ENCODE measurements at regions not wholly inside any gene's neighbourhood (a gene's known extent, or its start where the extent isn't known, plus 50 kb on each side); places are given as distances from the start of the nearest gene placed in this dataset.

DNA sequence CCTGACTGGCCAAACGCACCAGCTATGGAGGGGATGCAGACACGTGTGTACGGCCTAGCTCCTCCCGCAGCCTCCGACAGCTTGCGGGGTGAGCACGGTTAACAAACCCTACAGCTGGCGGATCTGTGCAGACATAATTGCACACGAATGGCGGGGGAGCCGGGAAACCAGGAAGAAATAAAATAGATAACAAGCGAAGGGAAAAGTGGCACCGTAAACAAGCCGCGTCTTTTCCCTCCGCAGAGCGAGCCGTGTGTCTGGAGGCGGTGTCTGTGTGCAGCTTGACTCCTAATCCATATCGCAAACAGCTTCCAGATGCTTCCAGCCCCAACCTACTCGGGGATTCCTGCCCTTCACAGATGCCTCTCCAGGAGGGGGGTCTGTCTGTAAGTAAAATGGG lies 853.1 kb upstream of the SALL3 start:
- intact Hi-C loops (cut with DNase I; ENCODE audit: low total_unique reads) = no loop called here
- DNase-seq = no peak
- 64 to 85% methylated on average over 10 to 21 of the region's 21 CpGs for WGBS, 2 donors (ENCODE audit: low coverage in 1 of 2)
- TF ChIP-seq POLR2A (IDR thresholded peaks at IDR 0.05) (no peak), POLR2AphosphoS5 (IDR thresholded peaks at IDR 0.05) (no peak), EP300 (IDR thresholded peaks at IDR 0.05; ENCODE audit: low read depth) (no peak)
- TF ChIP-seq, protein P1, sequence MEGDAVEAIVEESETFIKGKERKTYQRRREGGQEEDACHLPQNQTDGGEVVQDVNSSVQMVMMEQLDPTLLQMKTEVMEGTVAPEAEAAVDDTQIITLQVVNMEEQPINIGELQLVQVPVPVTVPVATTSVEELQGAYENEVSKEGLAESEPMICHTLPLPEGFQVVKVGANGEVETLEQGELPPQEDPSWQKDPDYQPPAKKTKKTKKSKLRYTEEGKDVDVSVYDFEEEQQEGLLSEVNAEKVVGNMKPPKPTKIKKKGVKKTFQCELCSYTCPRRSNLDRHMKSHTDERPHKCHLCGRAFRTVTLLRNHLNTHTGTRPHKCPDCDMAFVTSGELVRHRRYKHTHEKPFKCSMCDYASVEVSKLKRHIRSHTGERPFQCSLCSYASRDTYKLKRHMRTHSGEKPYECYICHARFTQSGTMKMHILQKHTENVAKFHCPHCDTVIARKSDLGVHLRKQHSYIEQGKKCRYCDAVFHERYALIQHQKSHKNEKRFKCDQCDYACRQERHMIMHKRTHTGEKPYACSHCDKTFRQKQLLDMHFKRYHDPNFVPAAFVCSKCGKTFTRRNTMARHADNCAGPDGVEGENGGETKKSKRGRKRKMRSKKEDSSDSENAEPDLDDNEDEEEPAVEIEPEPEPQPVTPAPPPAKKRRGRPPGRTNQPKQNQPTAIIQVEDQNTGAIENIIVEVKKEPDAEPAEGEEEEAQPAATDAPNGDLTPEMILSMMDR (IDR thresholded peaks at IDR 0.05) = no peak
- Histone ChIP-seq H3K27me3 (no peaks in the 10 kb centered on the region), H3K4me3 (no peak overlapping the region), H3K4me1 (no peaks in the 10 kb centered on the region), H3K36me3 (no peaks in the 10 kb centered on the region), H3K9me3 (no peaks in the 10 kb centered on the region), H3K27ac (no peak overlapping the region)
- in situ Hi-C loops (cut with MboI; ENCODE audit: low pct_ligation_motif_present in 1 of 4, low pct_unique_long_range_greater_than_20kb in 1 of 4, low sequenced_read_pairs in 3 of 4) = no loop called here

DNA sequence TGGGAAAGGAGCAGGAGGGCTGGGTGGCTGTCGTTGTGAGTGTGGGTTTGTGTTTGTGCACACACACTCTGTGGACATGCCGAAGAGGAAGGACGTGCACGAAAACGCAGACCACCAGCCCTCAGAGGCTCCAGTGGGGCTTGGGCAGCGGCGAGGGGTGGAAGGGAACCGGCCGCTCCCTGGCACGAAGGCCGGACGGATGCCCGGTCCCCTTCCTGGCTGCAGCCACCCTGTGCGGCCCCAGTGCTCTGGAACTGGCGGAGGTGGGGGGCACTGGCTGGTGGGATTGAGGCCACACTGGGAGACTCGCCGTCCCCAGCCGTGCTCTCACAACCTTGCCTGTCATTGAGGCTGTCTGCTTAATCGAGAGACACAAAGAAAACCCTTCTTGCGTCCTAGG lies 852.6 kb upstream of the SALL3 start:
- DNase-seq = no peak
- Histone ChIP-seq H3K4me1 (no peaks in the 10 kb centered on the region), H3K4me3 (no peak overlapping the region), H3K36me3 (no peaks in the 10 kb centered on the region), H3K27ac (no peak overlapping the region), H3K27me3 (no peaks in the 10 kb centered on the region), H3K9me3 (no peaks in the 10 kb centered on the region)
- in situ Hi-C loops (cut with MboI; ENCODE audit: low pct_ligation_motif_present in 1 of 4, low pct_unique_long_range_greater_than_20kb in 1 of 4, low sequenced_read_pairs in 3 of 4) = no loop called here
- intact Hi-C loops (cut with DNase I; ENCODE audit: low total_unique reads) = no loop called here
- 93% methylated on average over 19 of the region's 20 CpGs; no CpG with 5 or more reads in 1 of the 2 donors for WGBS, 2 donors (ENCODE audit: low coverage in 1 of 2)
- TF ChIP-seq EP300 (IDR thresholded peaks at IDR 0.05; ENCODE audit: low read depth) (no peak), POLR2AphosphoS5 (IDR thresholded peaks at IDR 0.05) (no peak), POLR2A (IDR thresholded peaks at IDR 0.05) (no peak)
- TF ChIP-seq, protein P1 (IDR thresholded peaks at IDR 0.05) = no peak

DNA sequence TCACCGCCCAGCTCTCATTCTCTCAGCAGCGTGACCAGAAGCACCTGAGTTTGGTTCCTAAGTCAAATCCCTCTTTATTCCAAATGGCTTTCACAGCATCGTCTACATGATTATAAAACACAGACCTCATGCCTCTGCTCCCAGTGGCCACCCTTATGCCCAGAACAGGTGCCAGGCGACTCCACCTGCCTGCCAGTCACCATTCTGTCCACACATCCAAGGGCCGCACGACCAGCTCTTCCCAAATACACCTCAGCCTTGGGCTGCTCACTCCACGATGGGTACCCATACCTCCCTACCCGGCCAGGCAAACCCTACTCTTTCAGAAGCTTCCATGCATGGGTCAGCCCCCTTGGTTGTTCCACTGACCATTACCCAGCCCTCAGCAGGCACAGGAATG lies 851.6 kb upstream of the SALL3 start:
- H3K4me3 ChIP-seq = no peak overlapping the region
- DNase-seq = no peak
- intact Hi-C loops (cut with DNase I; ENCODE audit: low total_unique reads) = no loop called here
- in situ Hi-C loops (cut with MboI; ENCODE audit: low pct_ligation_motif_present in 1 of 4, low pct_unique_long_range_greater_than_20kb in 1 of 4, low sequenced_read_pairs in 3 of 4) = no loop called here
- no peaks in the 10 kb centered on the region for H3K4me1 ChIP-seq
- 79 to 81% methylated on average over 2 to 8 of the region's 8 CpGs for WGBS, 2 donors (ENCODE audit: low coverage in 1 of 2)
- H3K9me3 ChIP-seq = no peaks in the 10 kb centered on the region
- no peak overlapping the region for H3K27ac ChIP-seq
- H3K36me3 ChIP-seq = no peaks in the 10 kb centered on the region
- TF ChIP-seq EP300 (IDR thresholded peaks at IDR 0.05; ENCODE audit: low read depth) = no peak
- TF ChIP-seq POLR2AphosphoS5 (IDR thresholded peaks at IDR 0.05) = no peak
- TF ChIP-seq, protein P1 (IDR thresholded peaks at IDR 0.05) = no peak
- TF ChIP-seq POLR2A (IDR thresholded peaks at IDR 0.05) = no peak
- H3K27me3 ChIP-seq = no peaks in the 10 kb centered on the region

GRCh38 chr18:78129260-78129659 lies 850.4 kb upstream of the SALL3 start:
- TF ChIP-seq POLR2A (IDR thresholded peaks at IDR 0.05) = no peak
- TF ChIP-seq EP300 (IDR thresholded peaks at IDR 0.05; ENCODE audit: low read depth) = no peak
- no peak for TF ChIP-seq POLR2AphosphoS5 (IDR thresholded peaks at IDR 0.05)
- TF ChIP-seq, protein P1 (IDR thresholded peaks at IDR 0.05) = no peak
- 80 to 83% methylated on average over 2 to 8 of the region's 8 CpGs for WGBS, 2 donors (ENCODE audit: low coverage in 1 of 2)
- Histone ChIP-seq H3K4me3 (no peak overlapping the region), H3K36me3 (no peaks in the 10 kb centered on the region), H3K9me3 (no peaks in the 10 kb centered on the region), H3K4me1 (no peaks in the 10 kb centered on the region), H3K27ac (no peak overlapping the region), H3K27me3 (no peaks in the 10 kb centered on the region)
- intact Hi-C loops (cut with DNase I; ENCODE audit: low total_unique reads) = no loop called here
- in situ Hi-C loops (cut with MboI; ENCODE audit: low pct_ligation_motif_present in 1 of 4, low pct_unique_long_range_greater_than_20kb in 1 of 4, low sequenced_read_pairs in 3 of 4) = no loop called here
- no peak for DNase-seq
